WI38 (cell line): ENCODE measurements at regions not wholly inside any gene's neighbourhood (a gene's known extent, or its start where the extent isn't known, plus 50 kb on each side); places are given as distances from the start of the nearest gene placed in this dataset.
"Not testable (repeated sequence)": the region's sequence is repeated elsewhere in the genome, so short reads cannot be mapped to it uniquely, and the experiment has no call there.

Experiments used
- H3K4me3 ChIP-seq: 2 replicates; pipeline ENCODE4 v1.5.1; 2011; ENCODE audit warnings: low read depth, mild to moderate bottlenecking, control low read depth, low read length
- TF ChIP-seq, protein P1 (sequence below): IDR thresholded peaks from 2 replicates; pipeline ENCODE4 v1.5.1; 2012; ENCODE audit warnings: low read depth, mild to moderate bottlenecking, control low read depth, low read length

DNA sequence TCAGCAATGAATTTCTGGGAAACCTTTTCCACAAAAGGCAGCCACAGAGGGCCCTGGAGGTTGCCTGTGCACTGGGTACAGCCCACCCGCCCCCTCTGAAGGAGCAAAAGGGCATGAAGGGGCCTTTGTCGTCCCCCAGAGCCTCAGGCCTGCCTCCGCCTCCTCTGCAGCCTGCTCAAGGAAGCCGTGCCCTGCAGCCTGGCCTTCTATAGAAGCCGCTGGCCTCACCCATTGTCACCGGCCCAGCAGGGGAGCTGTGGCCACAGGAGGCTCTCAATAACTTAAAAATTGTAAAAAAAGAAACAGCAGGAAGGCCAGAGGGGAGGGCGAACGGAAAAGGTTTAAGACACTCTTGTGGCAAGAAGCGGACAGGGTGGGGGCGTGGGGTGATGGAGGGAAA lies 213.3 kb downstream of the IRX2 start:
- H3K4me3 ChIP-seq, result no peak overlapping the region

DNA sequence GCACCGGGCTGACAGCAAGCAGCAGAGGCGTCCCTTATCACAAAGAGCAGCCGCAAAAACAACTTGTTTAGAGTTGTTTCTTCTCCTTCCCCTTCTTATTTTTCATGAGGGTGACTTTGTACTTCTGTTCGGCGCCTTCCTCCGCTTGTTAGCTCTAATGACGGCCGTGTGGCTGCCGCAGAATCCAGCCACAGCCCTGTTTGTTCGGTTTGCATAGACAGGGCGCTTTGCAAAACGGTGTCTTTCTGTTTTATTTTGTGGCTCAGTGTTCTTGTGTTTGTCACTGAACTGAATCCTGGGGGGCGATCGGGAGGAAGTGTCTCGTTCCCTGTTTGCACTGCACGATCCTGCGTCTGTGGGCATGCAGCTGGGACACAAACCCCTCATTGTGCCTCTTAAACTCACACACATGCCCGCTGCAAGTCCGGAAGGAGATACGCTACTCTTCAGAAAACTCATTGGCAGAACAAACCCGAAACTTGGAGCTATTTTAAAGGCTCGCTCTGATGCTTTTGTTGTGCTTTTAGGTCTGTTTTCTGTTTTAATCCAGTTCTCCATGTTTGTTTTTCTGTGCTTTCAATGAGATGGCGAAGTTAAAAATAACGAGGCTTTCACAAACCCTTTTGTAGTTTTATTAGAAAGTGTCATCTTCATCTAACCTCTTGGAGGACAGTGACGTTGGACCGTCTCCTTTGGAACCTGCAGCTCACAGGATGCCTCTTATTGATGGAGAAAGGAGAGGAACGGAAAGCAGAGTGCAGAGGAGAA lies 213.9 kb downstream of the IRX2 start:
- no peak overlapping the region for H3K4me3 ChIP-seq
- TF ChIP-seq, protein P1, sequence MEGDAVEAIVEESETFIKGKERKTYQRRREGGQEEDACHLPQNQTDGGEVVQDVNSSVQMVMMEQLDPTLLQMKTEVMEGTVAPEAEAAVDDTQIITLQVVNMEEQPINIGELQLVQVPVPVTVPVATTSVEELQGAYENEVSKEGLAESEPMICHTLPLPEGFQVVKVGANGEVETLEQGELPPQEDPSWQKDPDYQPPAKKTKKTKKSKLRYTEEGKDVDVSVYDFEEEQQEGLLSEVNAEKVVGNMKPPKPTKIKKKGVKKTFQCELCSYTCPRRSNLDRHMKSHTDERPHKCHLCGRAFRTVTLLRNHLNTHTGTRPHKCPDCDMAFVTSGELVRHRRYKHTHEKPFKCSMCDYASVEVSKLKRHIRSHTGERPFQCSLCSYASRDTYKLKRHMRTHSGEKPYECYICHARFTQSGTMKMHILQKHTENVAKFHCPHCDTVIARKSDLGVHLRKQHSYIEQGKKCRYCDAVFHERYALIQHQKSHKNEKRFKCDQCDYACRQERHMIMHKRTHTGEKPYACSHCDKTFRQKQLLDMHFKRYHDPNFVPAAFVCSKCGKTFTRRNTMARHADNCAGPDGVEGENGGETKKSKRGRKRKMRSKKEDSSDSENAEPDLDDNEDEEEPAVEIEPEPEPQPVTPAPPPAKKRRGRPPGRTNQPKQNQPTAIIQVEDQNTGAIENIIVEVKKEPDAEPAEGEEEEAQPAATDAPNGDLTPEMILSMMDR, result no peak

More for the DNA sequence above, 213.3 kb downstream of the IRX2 start:
- TF ChIP-seq, protein P1, result no peak

DNA sequence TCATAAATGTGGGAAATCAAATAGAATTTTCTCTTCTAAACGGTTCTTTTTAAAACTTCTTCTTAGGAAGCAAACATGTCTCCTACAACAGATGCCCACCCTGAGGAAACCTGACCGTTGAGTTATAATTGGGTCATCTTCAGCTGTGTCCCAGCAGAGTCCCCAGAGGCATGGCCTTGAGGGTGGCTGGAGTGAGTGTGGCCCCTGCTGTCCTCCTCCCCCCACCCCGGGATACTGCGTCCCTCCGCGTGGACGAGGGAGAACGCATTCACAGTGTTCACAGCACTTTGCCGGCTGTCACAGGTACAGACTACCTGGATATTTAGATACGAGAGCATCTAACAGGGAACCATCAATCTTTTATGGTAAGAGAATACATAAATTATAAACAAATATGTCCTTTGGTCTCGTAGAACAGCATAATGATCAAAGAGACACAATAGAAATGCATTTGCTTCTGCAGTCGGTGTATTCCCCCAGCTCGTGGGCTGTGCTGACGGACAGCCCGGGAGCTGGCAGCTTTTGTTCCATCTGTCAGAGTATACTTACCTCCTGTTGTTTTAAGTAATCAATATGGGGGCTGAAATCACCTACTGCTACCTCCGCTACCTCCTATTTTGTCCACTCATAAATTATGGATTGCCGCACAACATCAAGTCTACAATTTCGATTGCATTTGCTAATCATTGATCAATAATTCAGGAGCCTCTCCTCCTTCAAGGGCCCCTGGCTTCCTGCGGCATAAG lies 214.7 kb downstream of the IRX2 start:
- TF ChIP-seq, protein P1, result no peak
- no peak overlapping the region for H3K4me3 ChIP-seq

GRCh38 chr5:2534970-2535369 lies 216.5 kb downstream of the IRX2 start:
- H3K4me3 ChIP-seq, result no peak overlapping the region
- TF ChIP-seq, protein P1, result no peak

DNA sequence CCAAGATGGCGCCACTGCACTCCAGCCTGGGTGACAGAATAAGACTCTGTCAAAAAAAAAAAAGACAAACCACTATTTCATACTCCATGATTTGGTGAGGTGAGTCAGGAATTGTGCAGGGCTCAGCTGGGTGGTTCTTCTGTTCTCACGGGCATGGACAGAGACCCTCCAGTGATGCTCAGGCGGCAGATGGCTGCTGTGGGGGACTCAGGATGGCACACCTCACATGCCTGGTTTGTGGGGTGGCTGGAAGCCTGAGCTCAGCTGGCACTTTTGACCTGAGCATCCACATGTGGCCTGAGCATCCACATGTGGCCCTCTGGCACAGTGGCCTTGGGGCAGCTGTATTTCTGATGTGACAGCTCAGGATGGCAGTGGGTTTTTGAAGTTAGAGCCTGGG lies 217.2 kb downstream of the IRX2 start:
- TF ChIP-seq, protein P1, result no peak
- H3K4me3 ChIP-seq, result no peak overlapping the region

DNA sequence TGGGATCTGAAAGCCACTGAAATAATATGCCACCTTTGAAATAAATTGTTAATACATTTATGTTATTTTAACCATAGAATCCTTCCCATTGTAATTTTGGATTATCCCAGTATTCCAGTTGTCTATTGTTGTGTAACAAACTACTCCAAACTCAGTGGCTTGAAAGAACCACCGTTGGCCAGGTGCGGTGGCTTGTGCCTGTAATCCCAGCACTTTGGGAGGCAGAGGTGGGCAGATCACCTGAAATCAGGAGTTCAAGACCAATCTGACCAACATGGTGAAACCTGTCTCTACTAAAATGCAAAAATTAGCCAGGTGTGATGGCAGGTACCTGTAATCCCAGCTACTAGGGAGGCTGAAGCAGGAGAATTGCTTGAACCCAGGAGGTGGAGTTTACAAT lies 217.6 kb downstream of the IRX2 start:
- not testable (repeated sequence) for H3K4me3 ChIP-seq

GRCh38 chr5:2532809-2533208 lies 218.7 kb downstream of the IRX2 start:
- TF ChIP-seq, protein P1, result no peak
- H3K4me3 ChIP-seq, result no peak overlapping the region
